SKM-1 (cell line): ENCODE measurements at regions not wholly inside any gene's neighbourhood (a gene's known extent, or its start where the extent isn't known, plus 50 kb on each side); places are given as distances from the start of the nearest gene placed in this dataset.
A peak's percentile ranks its signal among the peaks of the same experiment; 100 is the strongest.

Source experiments
- DNase-seq: peaks from one replicate; lab custom pipeline; 2025; ENCODE audit not compliant: unreplicated experiment; lab: John Stamatoyannopoulos, UW

- DNase-seq, result peak; percentile 3
Observed at GRCh38 chr12:38138225-38139221, 178.1 kb upstream of the ALG10B start.

- DNase-seq, result no peak
Observed at GRCh38 chr12:38139456-38139855, 177.1 kb upstream of the ALG10B start.

GRCh38 chr12:38141239-38141638, 175.3 kb upstream of the ALG10B start:
- DNase-seq, result no peak

GRCh38 chr12:38141861-38142260, 174.7 kb upstream of the ALG10B start:
- DNase-seq, result no peak

- DNase-seq, result no peak
Observed at GRCh38 chr12:38142974-38143373, 173.6 kb upstream of the ALG10B start.

GRCh38 chr12:38144049-38144448, 172.5 kb upstream of the ALG10B start:
- no peak for DNase-seq

GRCh38 chr12:38144601-38145436, 171.8 kb upstream of the ALG10B start:
- DNase-seq, result no peak

GRCh38 chr12:38149395-38150073, 167.0 kb upstream of the ALG10B start:
- DNase-seq, result no peak

GRCh38 chr12:38151991-38152700, 164.4 kb upstream of the ALG10B start:
- no peak for DNase-seq

- no peak for DNase-seq
Observed at GRCh38 chr12:38152816-38153736, 163.5 kb upstream of the ALG10B start.

- no peak for DNase-seq
Observed at GRCh38 chr12:38153737-38154061, 162.9 kb upstream of the ALG10B start.

- no peak for DNase-seq
Observed at GRCh38 chr12:38154096-38155019, 162.2 kb upstream of the ALG10B start.

GRCh38 chr12:38155020-38155395, 161.6 kb upstream of the ALG10B start:
- no peak for DNase-seq

GRCh38 chr12:38155526-38156496, 160.8 kb upstream of the ALG10B start:
- no peak for DNase-seq

GRCh38 chr12:38156497-38157245, 159.9 kb upstream of the ALG10B start:
- no peak for DNase-seq

GRCh38 chr12:38157274-38157932, 159.2 kb upstream of the ALG10B start:
- no peak for DNase-seq
